CD4-positive, alpha-beta T cell treated with Interleukin-4 for 4 hours (primary cell): ENCODE measurements at regions not wholly inside any gene's neighbourhood (a gene's known extent, or its start where the extent isn't known, plus 50 kb on each side); places are given as distances from the start of the nearest gene placed in this dataset.
"Not testable (repeated sequence)": the region's sequence is repeated elsewhere in the genome, so short reads cannot be mapped to it uniquely, and the experiment has no call there.

Source experiments
- DNase-seq: peaks from one replicate; pipeline ENCODE4 v3.0.0-alpha.2; 2020

- DNase-seq: no peak
These were observed 209.7 kb upstream of the AUTS2 start for GRCh38 chr7:69388452-69389137.

GRCh38 chr7:69389216-69389615 is 209.1 kb upstream of the AUTS2 start:
- DNase-seq: no peak

- not testable (repeated sequence) for DNase-seq
These were observed 204.4 kb upstream of the AUTS2 start for GRCh38 chr7:69393912-69394311.

- no peak for DNase-seq
These were observed 203.1 kb upstream of the AUTS2 start for GRCh38 chr7:69395061-69395714.

- no peak for DNase-seq
These were observed 199.3 kb upstream of the AUTS2 start for GRCh38 chr7:69398986-69399385.

GRCh38 chr7:69399401-69399800 is 198.9 kb upstream of the AUTS2 start:
- no peak for DNase-seq

GRCh38 chr7:69402696-69403095 is 195.6 kb upstream of the AUTS2 start:
- no peak for DNase-seq

- DNase-seq: no peak
These were observed 195.1 kb upstream of the AUTS2 start for GRCh38 chr7:69403169-69403568.

- DNase-seq: no peak
These were observed 187.3 kb upstream of the AUTS2 start for GRCh38 chr7:69411018-69411417.

GRCh38 chr7:69411466-69411865 is 186.8 kb upstream of the AUTS2 start:
- no peak for DNase-seq

GRCh38 chr7:69412331-69413146 is 185.7 kb upstream of the AUTS2 start:
- DNase-seq: no peak

- DNase-seq: no peak
These were observed 183.7 kb upstream of the AUTS2 start for GRCh38 chr7:69414555-69414954.

GRCh38 chr7:69418869-69419670 is 179.2 kb upstream of the AUTS2 start:
- DNase-seq: no peak

GRCh38 chr7:69419934-69420333 is 178.3 kb upstream of the AUTS2 start:
- no peak for DNase-seq

GRCh38 chr7:69422574-69422985 is 175.7 kb upstream of the AUTS2 start:
- DNase-seq: no peak

GRCh38 chr7:69426705-69427104 is 171.6 kb upstream of the AUTS2 start:
- no peak for DNase-seq

GRCh38 chr7:69428089-69428488 is 170.2 kb upstream of the AUTS2 start:
- no peak for DNase-seq

- no peak for DNase-seq
These were observed 168.3 kb upstream of the AUTS2 start for GRCh38 chr7:69429911-69430383.

GRCh38 chr7:69430384-69431021 is 167.8 kb upstream of the AUTS2 start:
- no peak for DNase-seq

GRCh38 chr7:69431626-69432025 is 166.6 kb upstream of the AUTS2 start:
- no peak for DNase-seq

GRCh38 chr7:69432276-69432675 is 166.0 kb upstream of the AUTS2 start:
- not testable (repeated sequence) for DNase-seq

GRCh38 chr7:69433081-69433480 is 165.2 kb upstream of the AUTS2 start:
- no peak for DNase-seq
